HG03045 (cell line): ENCODE measurements at regions not wholly inside any gene's neighbourhood (a gene's known extent, or its start where the extent isn't known, plus 50 kb on each side); places are given as distances from the start of the nearest gene placed in this dataset.
"Not testable (repeated sequence)": the region's sequence is repeated elsewhere in the genome, so short reads cannot be mapped to it uniquely, and the experiment has no call there.

Source experiments
- ATAC-seq: cut with Tn5 transposase; IDR thresholded peaks from one replicate; pipeline ENCODE4 v1.9.1; 2021; ENCODE audit warnings: mild to moderate bottlenecking, moderate library complexity; ENCODE audit not compliant: unreplicated experiment

DNA sequence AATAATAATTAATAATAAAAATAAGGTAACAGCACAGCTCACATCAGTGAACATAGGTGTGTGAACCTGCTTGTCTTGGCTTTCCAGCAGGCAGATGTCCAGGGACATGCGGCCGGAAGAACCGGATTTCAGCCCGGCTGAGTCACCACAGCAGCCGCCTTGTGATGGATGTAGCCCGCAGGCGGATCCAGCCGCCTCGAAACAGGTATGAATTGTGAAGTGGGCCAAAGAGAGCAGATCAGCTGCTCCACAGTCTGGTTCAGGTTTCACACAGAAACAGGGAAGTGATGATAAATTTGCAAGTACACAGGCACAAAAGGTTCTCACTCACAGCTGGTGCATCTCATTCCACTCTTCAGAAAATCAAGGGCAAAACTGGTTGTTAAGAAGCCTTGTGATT lies 55.1 kb downstream of the ID4 start:
- no peak for ATAC-seq

GRCh38 chr6:19895866-19896692 lies 58.9 kb downstream of the ID4 start:
- ATAC-seq: no peak

DNA sequence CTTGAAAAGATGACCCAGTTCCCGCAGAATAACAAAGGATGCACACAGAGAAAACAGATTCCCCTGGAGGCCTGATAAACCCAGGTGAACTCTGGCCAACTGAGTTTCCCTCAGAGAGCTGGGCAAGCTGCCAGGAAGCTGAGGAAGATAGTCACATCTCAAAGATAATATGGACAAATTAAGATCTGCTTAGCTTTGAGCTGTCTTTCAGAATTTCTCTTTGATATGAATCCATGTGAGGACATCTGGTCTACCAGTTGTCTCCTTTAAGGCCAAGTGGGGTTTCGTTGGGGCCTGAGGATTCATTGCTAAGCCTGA lies 59.5 kb downstream of the ID4 start:
- ATAC-seq: no peak

DNA sequence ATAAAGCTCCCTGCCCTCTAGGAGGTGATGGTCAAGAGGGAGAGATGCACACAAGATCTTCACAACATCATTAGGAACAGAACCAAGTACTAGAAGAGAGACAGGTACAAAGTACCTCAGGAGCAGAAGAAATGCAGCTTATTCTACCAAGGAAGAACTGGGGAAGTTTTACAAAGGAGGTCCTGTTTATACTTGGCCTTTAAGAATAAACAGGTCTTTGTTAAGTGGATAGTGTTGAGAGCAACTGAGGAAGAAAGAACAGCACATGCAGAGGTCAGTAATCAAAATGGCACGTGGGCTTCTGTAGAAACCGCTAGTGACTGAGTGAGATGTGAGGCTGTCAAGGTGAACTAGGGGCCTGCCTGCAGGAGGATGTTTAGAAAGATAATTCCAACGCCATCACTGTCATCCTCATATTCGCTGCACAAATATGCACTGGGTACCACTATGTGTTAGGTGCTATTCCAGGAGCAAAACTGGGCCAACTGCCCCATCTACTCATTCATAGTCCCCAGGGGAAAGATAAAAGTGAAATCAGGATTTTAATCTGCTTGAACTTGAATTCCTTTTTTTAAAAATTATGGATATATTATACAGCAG lies 61.1 kb downstream of the ID4 start:
- no peak for ATAC-seq

GRCh38 chr6:19902201-19902600 lies 65.0 kb downstream of the ID4 start:
- ATAC-seq: no peak

DNA sequence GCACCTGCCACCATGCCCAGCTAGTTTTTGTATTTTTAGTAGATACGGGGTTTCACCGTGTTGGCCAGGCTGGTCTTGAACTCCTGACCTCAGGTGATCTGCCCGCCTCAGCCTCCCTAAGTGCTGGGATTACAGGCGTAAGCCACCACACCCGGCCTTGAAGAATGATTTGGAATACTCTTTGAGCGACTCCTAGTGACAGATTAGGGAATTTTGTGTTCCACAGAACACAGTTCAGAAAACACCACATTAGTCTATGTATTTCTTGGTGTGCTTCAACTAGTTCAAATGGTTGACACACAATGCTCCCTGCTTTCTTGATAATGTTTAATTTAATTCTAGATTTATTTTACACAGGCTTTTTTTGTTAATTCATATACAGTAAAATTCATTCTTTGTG lies 67.2 kb downstream of the ID4 start:
- not testable (repeated sequence) for ATAC-seq

DNA sequence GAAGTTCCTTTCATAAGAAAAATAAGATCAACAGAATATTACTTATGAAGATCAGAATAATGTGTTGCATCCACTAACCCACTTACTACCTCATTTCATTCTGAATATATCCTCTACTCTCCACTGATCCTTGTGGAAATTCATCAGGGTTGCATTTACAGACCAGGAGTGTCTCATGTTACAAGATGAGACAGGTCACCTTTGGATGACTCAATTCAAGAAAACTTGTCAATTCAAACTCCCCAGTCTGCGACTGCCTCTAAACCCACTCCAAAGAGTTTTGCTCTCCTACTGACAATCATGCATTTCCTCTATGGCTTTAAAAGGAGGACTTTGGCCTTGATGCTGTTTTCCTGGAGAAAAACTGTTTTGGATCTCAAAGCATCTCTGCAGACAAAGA lies 68.4 kb downstream of the ID4 start:
- ATAC-seq: no peak

GRCh38 chr6:19906171-19906570 lies 69.0 kb downstream of the ID4 start:
- ATAC-seq: no peak

- no peak for ATAC-seq
Observed at GRCh38 chr6:19911223-19911622, 74.1 kb downstream of the ID4 start.

- no peak for ATAC-seq
Observed at GRCh38 chr6:19918436-19918835, 81.3 kb downstream of the ID4 start.

DNA sequence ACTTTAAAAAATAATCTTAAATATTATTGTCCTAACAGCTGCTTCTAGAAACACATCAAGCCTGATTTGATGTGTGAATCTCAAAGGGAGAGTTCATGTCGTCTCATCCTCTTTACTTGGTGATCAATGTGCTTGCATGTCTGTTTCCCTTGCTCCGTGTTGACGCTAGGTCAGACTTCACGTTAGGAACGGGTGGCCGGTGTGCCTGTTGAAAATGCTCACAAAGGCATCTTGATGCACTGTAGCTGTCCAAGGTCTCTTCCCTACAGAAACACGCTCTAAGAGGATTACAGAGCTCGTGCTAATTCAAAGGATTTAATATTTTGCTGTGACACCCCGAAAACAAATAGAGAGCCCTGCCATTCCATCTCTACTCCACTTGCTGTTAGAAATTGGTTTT lies 84.6 kb downstream of the ID4 start:
- no peak for ATAC-seq

DNA sequence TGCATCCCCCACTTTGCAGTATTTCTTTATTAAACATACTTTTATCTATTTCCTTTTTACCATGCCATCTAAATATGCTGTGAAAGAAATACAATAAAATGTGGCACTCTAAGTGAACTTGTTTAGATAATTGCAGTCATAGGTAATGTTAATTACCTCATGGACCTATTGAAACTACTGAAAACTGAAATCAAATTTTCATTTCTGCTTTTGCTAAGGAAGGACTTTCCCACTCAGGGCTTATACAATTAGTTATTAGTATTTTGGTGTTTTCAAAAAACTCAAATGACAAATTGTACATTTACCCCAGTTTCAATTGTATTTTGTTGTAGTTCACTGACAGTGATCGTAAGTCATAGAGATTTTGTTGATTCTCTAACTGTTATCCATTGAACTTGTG lies 88.4 kb downstream of the ID4 start:
- no peak for ATAC-seq

DNA sequence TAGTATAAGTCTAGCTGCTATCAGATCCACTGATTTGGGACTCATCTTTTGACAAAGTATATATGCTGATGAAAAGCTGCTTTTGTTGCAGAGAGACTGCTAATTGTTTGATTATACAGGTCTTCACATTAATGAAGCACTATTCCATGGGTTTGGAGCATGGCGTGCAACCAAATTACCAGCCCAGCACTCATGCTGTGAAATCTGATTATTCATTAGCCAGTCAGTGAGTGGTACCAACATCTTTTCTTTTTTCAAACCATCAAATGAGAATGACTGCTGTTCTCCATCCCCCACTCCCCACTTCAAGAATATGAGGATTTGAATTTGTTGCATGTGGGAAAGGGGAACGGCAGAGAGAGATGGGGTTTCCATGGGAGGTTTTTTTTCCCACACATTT lies 91.3 kb downstream of the ID4 start:
- ATAC-seq: no peak

- no peak for ATAC-seq
Observed at GRCh38 chr6:19929312-19929711, 92.1 kb downstream of the ID4 start.

GRCh38 chr6:19934996-19935591 lies 97.9 kb downstream of the ID4 start:
- ATAC-seq: no peak

DNA sequence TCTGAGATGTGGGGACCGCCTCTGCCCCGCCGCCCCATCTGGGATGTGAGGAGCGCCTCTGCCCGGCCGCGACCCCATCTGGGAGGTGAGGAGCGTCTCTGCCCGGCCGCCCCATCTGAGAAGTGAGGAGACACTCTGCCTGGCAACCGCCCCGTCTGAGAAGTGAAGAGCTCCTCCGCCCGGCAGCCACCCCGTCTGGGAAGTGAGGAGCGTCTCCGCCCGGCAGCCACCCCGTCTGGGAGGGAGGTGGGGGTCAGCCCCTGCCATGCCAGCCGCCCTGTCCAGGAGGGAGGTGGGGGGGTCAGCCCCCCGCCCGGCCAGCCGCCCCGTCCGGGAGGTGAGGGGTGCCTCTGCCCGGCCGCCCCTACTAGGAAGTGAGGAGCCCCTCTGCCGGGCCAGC lies 102.2 kb downstream of the ID4 start:
- not testable (repeated sequence) for ATAC-seq

DNA sequence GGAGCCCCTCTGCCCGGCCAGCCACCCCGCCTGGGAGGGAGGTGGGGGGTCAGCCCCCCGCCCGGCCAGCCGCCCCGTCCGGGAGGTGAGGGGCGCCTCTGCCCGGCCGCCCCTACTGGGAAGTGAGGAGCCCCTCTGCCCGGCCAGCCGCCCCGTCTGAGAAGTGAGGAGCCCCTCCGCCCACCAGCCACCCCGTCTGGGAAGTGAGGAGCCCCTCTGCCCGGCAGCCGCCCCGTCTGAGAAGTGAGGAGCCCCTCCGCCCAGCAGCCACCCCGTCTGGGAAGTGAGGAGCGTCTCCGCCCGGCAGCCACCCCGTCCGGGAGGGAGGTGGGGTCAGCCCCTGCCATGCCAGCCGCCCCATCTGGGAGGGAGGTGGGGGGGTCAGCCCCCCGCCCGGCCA lies 102.8 kb downstream of the ID4 start:
- ATAC-seq: not testable (repeated sequence)

DNA sequence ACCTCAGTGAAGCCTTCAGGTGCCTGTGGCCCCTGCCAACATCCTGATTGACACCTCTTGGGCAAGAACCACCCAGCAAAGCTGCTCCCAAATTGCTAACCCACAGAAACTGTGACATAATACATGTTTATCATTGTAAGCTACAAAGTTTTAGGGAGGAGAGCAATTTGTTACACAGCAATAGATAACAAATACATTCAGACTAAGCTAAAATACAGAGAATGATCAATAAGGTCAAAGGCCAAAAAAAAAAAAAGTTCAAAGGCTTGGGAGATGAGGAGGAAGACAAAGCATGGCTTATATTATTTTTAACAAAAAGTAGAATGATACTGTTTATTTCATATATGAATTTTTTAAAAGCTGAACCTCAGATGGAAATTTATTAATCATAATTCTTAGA lies 105.9 kb downstream of the ID4 start:
- no peak for ATAC-seq

DNA sequence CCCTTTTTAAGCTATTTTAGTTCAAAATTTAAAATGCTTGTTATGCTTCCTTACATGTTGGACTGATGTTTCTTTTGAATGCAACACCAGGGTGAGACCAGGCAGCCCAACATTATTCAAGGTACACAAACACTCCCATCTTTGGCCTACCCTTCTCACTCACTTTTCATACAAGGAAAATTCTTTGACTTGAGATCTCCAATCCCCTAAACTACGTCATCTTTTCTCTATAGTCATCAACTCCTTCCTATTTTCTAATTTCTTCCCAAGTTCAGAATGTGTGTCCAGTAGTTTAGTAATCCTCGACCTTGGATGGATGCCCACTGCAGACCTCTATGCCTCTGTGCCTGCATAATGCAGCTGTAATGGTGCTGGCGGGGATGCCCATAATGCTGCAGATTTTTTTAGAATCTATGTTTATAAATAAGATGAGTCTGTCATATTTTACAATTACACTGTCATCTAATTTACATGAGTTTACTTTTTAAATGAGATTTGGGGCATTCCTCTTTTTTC lies 108.7 kb downstream of the ID4 start:
- ATAC-seq: no peak

GRCh38 chr6:19949155-19949554 lies 112.0 kb downstream of the ID4 start:
- no peak for ATAC-seq

GRCh38 chr6:19964115-19964514 lies 126.9 kb downstream of the ID4 start:
- ATAC-seq: no peak

DNA sequence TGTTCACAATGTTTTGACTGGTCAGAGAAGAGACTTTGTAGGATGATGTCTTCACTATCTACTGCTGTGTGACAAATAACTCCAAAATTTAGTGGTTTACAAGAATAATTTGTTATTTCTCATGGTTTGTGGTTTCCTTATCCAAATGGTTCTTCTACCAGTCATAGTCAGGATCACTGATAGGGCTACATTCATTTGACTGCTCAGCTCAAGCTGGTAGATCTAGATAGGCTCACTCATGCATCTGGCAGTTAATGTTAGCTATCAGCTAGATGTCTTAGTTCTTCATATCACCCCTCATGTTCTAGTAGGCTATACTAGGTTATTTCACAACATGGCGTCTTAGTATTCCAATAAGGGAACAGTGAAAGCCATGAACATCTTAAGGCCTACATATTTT lies 131.0 kb downstream of the ID4 start:
- no peak for ATAC-seq
